GM23338 (cell line): ENCODE measurements at regions not wholly inside any gene's neighbourhood (a gene's known extent, or its start where the extent isn't known, plus 50 kb on each side); places are given as distances from the start of the nearest gene placed in this dataset.

Experiments
- ATAC-seq: fragments of 200-7000 bp; cut with Tn5 transposase; 3 replicates; pipeline ENCODE4 v1.9.1; 2020
- DNase-seq: peaks from one replicate; pipeline ENCODE4 v3.0.0-alpha.2; 2015; ENCODE audit warnings: low spot score
- H2AFZ ChIP-seq: fragments of 200-600 bp; sonication (generic); 2 replicates; pipeline ENCODE4 v1.8.0; 2016; ENCODE audit warnings: antibody characterized with exemption, mild to moderate bottlenecking, moderate library complexity
- H3F3A ChIP-seq: fragments of 200-600 bp; sonication (generic); replicated peaks from 2 replicates; pipeline ENCODE4 v1.8.0; 2017; ENCODE audit warnings: antibody characterized with exemption, mixed run types, low read depth
- H3K27ac ChIP-seq: fragments of 200-600 bp; sonication (generic); 2 replicates; pipeline ENCODE4 v1.6.1; 2016; ENCODE audit warnings: low read depth
- H3K27me3 ChIP-seq: fragments of 200-600 bp; sonication (generic); 2 replicates; pipeline ENCODE4 v1.8.0; 2016; ENCODE audit warnings: mild to moderate bottlenecking, mixed run types, moderate library complexity; ENCODE audit not compliant: insufficient read depth
- H3K36me3 ChIP-seq: fragments of 200-600 bp; sonication (generic); 2 replicates; pipeline ENCODE4 v1.8.0; 2016; ENCODE audit warnings: mild to moderate bottlenecking; ENCODE audit not compliant: insufficient read depth
- H3K4me1 ChIP-seq: fragments of 200-600 bp; sonication (generic); 2 replicates; pipeline ENCODE4 v1.8.0; 2016; ENCODE audit warnings: mild to moderate bottlenecking, moderate library complexity; ENCODE audit not compliant: insufficient read depth
- H3K4me2 ChIP-seq: fragments of 200-600 bp; sonication (generic); 2 replicates; pipeline ENCODE4 v1.7.1; 2017; ENCODE audit warnings: mixed run types
- H3K4me3 ChIP-seq: fragments of 200-600 bp; sonication (generic); 2 replicates; pipeline ENCODE4 v1.6.1; 2016; ENCODE audit warnings: mixed run types
- H3K79me2 ChIP-seq: fragments of 200-600 bp; sonication (generic); replicated peaks from 2 replicates; pipeline ENCODE4 v1.8.0; 2017; ENCODE audit warnings: mild to moderate bottlenecking; ENCODE audit not compliant: insufficient read depth
- H3K9me2 ChIP-seq: fragments of 200-600 bp; sonication (generic); 2 replicates; pipeline ENCODE4 v1.8.0; 2017; ENCODE audit not compliant: insufficient read depth
- H4K20me1 ChIP-seq: fragments of 200-600 bp; sonication (generic); replicated peaks from 2 replicates; pipeline ENCODE4 v1.8.0; 2017; ENCODE audit warnings: mild to moderate bottlenecking; ENCODE audit not compliant: insufficient read depth
- H3K27ac Mint-ChIP-seq: 2 replicates; pipeline ENCODE4 v1.8.0; 2020; ENCODE audit warnings: inconsistent platforms, mild to moderate bottlenecking, moderate library complexity, mixed read lengths
- H3K27me3 Mint-ChIP-seq: 3 replicates; pipeline ENCODE4 v1.8.0; 2022; ENCODE audit warnings: low read depth, mild to moderate bottlenecking, moderate library complexity, mixed read lengths, inconsistent platforms; ENCODE audit not compliant: insufficient read depth, poor library complexity
- H3K36me3 Mint-ChIP-seq: 3 replicates; pipeline ENCODE4 v1.8.0; 2021; ENCODE audit warnings: low read depth, mild to moderate bottlenecking, inconsistent platforms, moderate library complexity, mixed read lengths
- H3K4me1 Mint-ChIP-seq: 3 replicates; pipeline ENCODE4 v1.8.0; 2020; ENCODE audit warnings: mild to moderate bottlenecking, inconsistent platforms, mixed read lengths
- H3K4me3 Mint-ChIP-seq: 3 replicates; pipeline ENCODE4 v1.8.0; 2021; ENCODE audit warnings: moderate library complexity, mild to moderate bottlenecking, inconsistent platforms, mixed read lengths
- H3K9me3 Mint-ChIP-seq: 3 replicates; pipeline ENCODE4 v1.8.0; 2020; ENCODE audit warnings: moderate library complexity, mild to moderate bottlenecking, inconsistent platforms, mixed read lengths
- CREB1 ChIP-seq: fragments of 250-450 bp; sonication (Bioruptor Pico); IDR thresholded peaks from 2 replicates; pipeline ENCODE4 v1.5.0; 2020; ENCODE audit warnings: low read depth, mild to moderate bottlenecking, moderate library complexity
- EZH2 ChIP-seq: fragments of 200-600 bp; sonication (generic); IDR thresholded peaks from one replicate; pipeline ENCODE4 v1.8.0; 2017; ENCODE audit warnings: antibody characterized with exemption, mild to moderate bottlenecking, low read depth; ENCODE audit not compliant: unreplicated experiment
- EZH2phosphoT487 ChIP-seq: fragments of 200-600 bp; sonication (generic); IDR thresholded peaks from one replicate; pipeline ENCODE4 v1.8.1; 2018; ENCODE audit warnings: antibody characterized with exemption; ENCODE audit not compliant: unreplicated experiment
- JUNB ChIP-seq: IDR thresholded peaks from one replicate; pipeline ENCODE4 v1.6.1; 2016; ENCODE audit warnings: antibody characterized with exemption; ENCODE audit not compliant: unreplicated experiment
- POLR2AphosphoS5 ChIP-seq: IDR thresholded peaks from 2 replicates; pipeline ENCODE4 v1.6.1; 2016; ENCODE audit warnings: antibody characterized with exemption, low read depth
- REST ChIP-seq: IDR thresholded peaks from one replicate; pipeline ENCODE4 v1.6.1; 2018; ENCODE audit warnings: antibody characterized with exemption; ENCODE audit not compliant: unreplicated experiment
- STAT1 ChIP-seq: IDR thresholded peaks from one replicate; pipeline ENCODE4 v1.6.1; 2016; ENCODE audit warnings: antibody characterized with exemption; ENCODE audit not compliant: unreplicated experiment
- ZNF331 ChIP-seq: fragments of 250-450 bp; sonication (Bioruptor Pico); IDR thresholded peaks from 2 replicates; pipeline ENCODE4 v1.5.0; 2020; ENCODE audit warnings: low read depth, mild to moderate bottlenecking, moderate library complexity
- ZNF462 ChIP-seq: fragments of 250-450 bp; sonication (Bioruptor Pico); IDR thresholded peaks from 2 replicates; pipeline ENCODE4 v1.5.0; 2020; ENCODE audit warnings: mild to moderate bottlenecking, moderate library complexity
- TF ChIP-seq, protein P1 (sequence below): IDR thresholded peaks from 2 replicates; pipeline ENCODE4 v1.6.1; 2016; ENCODE audit warnings: antibody characterized with exemption

- ATAC-seq (no peak), DNase-seq (no peak)
- Histone ChIP-seq H3K4me2 (no peak overlapping the region), H3K4me3 (no peak overlapping the region), H3F3A (no peaks in the 10 kb centered on the region), H3K27me3 (no peaks in the 10 kb centered on the region), H3K79me2 (no peaks in the 10 kb centered on the region), H3K36me3 (no peaks in the 10 kb centered on the region), H3K4me1 (peaks cover 5% of the 10 kb centered on the region; the same call in 1 of the 2 replicates), H2AFZ (no peak overlapping the region), H3K27ac (no peak overlapping the region), H3K9me2 (peaks cover 10% of the 10 kb centered on the region; the same call in 1 of the 2 replicates), H4K20me1 (no peaks in the 10 kb centered on the region)
- Mint-ChIP-seq H3K27me3 (no peaks in the 10 kb centered on the region), H3K4me3 (no peak overlapping the region), H3K9me3 (peaks cover 6% of the 10 kb centered on the region), H3K4me1 (no peaks in the 10 kb centered on the region), H3K36me3 (peaks cover 8% of the 10 kb centered on the region; the same call in 2 of the 3 replicates), H3K27ac (no peak overlapping the region)
- TF ChIP-seq, protein P1, sequence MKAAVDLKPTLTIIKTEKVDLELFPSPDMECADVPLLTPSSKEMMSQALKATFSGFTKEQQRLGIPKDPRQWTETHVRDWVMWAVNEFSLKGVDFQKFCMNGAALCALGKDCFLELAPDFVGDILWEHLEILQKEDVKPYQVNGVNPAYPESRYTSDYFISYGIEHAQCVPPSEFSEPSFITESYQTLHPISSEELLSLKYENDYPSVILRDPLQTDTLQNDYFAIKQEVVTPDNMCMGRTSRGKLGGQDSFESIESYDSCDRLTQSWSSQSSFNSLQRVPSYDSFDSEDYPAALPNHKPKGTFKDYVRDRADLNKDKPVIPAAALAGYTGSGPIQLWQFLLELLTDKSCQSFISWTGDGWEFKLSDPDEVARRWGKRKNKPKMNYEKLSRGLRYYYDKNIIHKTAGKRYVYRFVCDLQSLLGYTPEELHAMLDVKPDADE: no peak
- TF ChIP-seq EZH2 (no peak), ZNF331 (CRISPR knock-in tag) (no peak), ZNF462 (CRISPR knock-in tag) (no peak), POLR2AphosphoS5 (no peak), REST (no peak), EZH2phosphoT487 (no peak), STAT1 (no peak), CREB1 (CRISPR knock-in tag) (no peak), JUNB (no peak)
Observed at GRCh38 chr3:162760789-162761188, 1264.2 kb downstream of the OTOL1 start.
